GM12878 (cell line): ENCODE measurements at regions not wholly inside any gene's neighbourhood (a gene's known extent, or its start where the extent isn't known, plus 50 kb on each side); places are given as distances from the start of the nearest gene placed in this dataset.

ENCODE experiments used
- ATAC-seq: fragments of 200-7000 bp; cut with Tn5 transposase; 3 replicates; pipeline ENCODE4 v1.9.1; 2020; ENCODE audit warnings: mild to moderate bottlenecking, moderate library complexity
- BruUV-seq: library from RNA; stranded (reverse); fragments of 400-500 nt; replicated peaks from 2 replicates; lab custom pipeline; 2021; lab: Mats Ljungman, UMichigan
- CTCF ChIA-PET: fragments of 300-600 bp; sonication (Branson Sonifier 250); formaldehyde crosslinking; extraction: SDS; loops from one replicate; lab custom pipeline; 2021; ENCODE audit warnings: inconsistent platforms; lab: Yijun Ruan, JAX
- POLR2A ChIA-PET: fragments of 350-600 bp; formaldehyde crosslinking; extraction: SDS; loops from one replicate; lab custom pipeline; 2021; ENCODE audit warnings: inconsistent platforms; lab: Charles Lee
- RAD21 ChIA-PET: fragments of 300-600 bp; sonication (Branson Sonifier 250); formaldehyde crosslinking; loops from one replicate; lab custom pipeline; 2023; ENCODE audit warnings: antibody characterized with exemption; ENCODE audit not compliant: unreplicated experiment; lab: Charles Lee
- SMC1A ChIA-PET: fragments of 300-600 bp; sonication (Branson Sonifier 250); formaldehyde crosslinking; loops from one replicate; lab custom pipeline; 2023; ENCODE audit not compliant: unreplicated experiment, uncharacterized antibody; lab: Charles Lee
- DNase-seq: peaks from one replicate; pipeline ENCODE4 v3.0.0-alpha.2; 2011; ENCODE audit warnings: low read depth, low spot score
- FAIRE-seq: peaks from 3 replicates; lab custom pipeline; 2011; peaks lifted over from hg19 to GRCh38; lab: Jason Lieb, UNC
- H2AFZ ChIP-seq: 2 replicates; pipeline ENCODE4 v1.6.0; 2011; ENCODE audit warnings: low read depth, low read length, control low read depth; ENCODE audit not compliant: control insufficient read depth
- H3K27ac ChIP-seq: 2 replicates; pipeline ENCODE4 v1.5.1; 2011; ENCODE audit warnings: control low read depth; ENCODE audit not compliant: control insufficient read depth, insufficient read depth
- H3K27me3 ChIP-seq, 2 experiments: replicated peaks in 1 of 2; 2 replicates each; pipeline versions ENCODE4 v1.6.0 to v1.6.1; 2011; ENCODE audit warnings: low read length in 1 of 2; ENCODE audit not compliant: control insufficient read depth in 2 of 2, insufficient read depth in 2 of 2
- H3K36me3 ChIP-seq, 2 experiments: 2 replicates each; pipeline ENCODE4 v1.5.1; 2011; ENCODE audit warnings: low read length in 1 of 2; ENCODE audit not compliant: control insufficient read depth in 2 of 2, insufficient read depth in 2 of 2
- H3K4me1 ChIP-seq: 2 replicates; pipeline ENCODE4 v1.6.1; 2011; ENCODE audit warnings: mild to moderate bottlenecking, low read length, moderate library complexity, mixed read lengths; ENCODE audit not compliant: control insufficient read depth, insufficient read depth
- H3K4me2 ChIP-seq: 2 replicates; pipeline ENCODE4 v1.6.0; 2011; ENCODE audit warnings: control low read depth; ENCODE audit not compliant: control insufficient read depth, insufficient read depth
- H3K4me3 ChIP-seq: fragments of 200-600 bp; sonication (generic); 2 replicates; pipeline ENCODE4 v1.5.1; 2016
- H3K79me2 ChIP-seq: 2 replicates; pipeline ENCODE4 v1.6.0; 2011; ENCODE audit warnings: low read length; ENCODE audit not compliant: control insufficient read depth, insufficient read depth
- H3K9ac ChIP-seq: 2 replicates; pipeline ENCODE4 v1.8.0; 2011; ENCODE audit warnings: low read length, control low read depth, mixed read lengths; ENCODE audit not compliant: control insufficient read depth, insufficient read depth
- H3K9me3 ChIP-seq: replicated peaks from 3 replicates; pipeline ENCODE4 v1.5.1; 2011; ENCODE audit warnings: mild to moderate bottlenecking, low read length; ENCODE audit not compliant: control insufficient read depth, insufficient read depth
- H4K20me1 ChIP-seq: 2 replicates; pipeline ENCODE4 v1.6.0; 2011; ENCODE audit not compliant: control insufficient read depth, insufficient read depth
- BMI1 ChIP-seq: fragments of 450-650 bp; IDR thresholded peaks from 2 replicates; pipeline ENCODE4 v1.6.1; 2016; ENCODE audit warnings: mild to moderate bottlenecking, moderate library complexity, borderline replicate concordance
- CBX3 ChIP-seq: fragments of 200-600 bp; sonication (generic); IDR thresholded peaks from 2 replicates; pipeline ENCODE4 v1.6.1; 2016; ENCODE audit warnings: low read depth, borderline replicate concordance
- MLLT1 ChIP-seq: fragments of 450-650 bp; IDR thresholded peaks from 2 replicates; pipeline ENCODE4 v1.6.1; 2016; ENCODE audit warnings: mild to moderate bottlenecking
- RELB ChIP-seq: fragments of 450-650 bp; IDR thresholded peaks from 2 replicates; pipeline ENCODE4 v1.6.1; 2017; ENCODE audit warnings: low read depth, mild to moderate bottlenecking, moderate library complexity
- ZBTB40 ChIP-seq: fragments of 450-650 bp; IDR thresholded peaks from 2 replicates; pipeline ENCODE4 v1.6.1; 2016; ENCODE audit warnings: mild to moderate bottlenecking, moderate library complexity, borderline replicate concordance
- ZNF622 ChIP-seq: fragments of 450-650 bp; IDR thresholded peaks from 2 replicates; pipeline ENCODE4 v1.6.1; 2017; ENCODE audit warnings: mild to moderate bottlenecking, inconsistent platforms
- WGBS: methylation state at CpG from one replicate; pipeline ENCODE4 v1.1.6; 2016; ENCODE audit warnings: low lambda C conversion rate; ENCODE audit not compliant: insufficient replicate concordance, insufficient coverage; ENCODE audit errors: missing lambda C conversion rate; 5-methylcytosine and 5-hydroxymethylcytosine counted together
- in situ Hi-C: fragments of 300-500 bp; cut with MboI; formaldehyde crosslinking; loops from 9 replicates; pipeline ENCODE4 v1.14.3; 2018; ENCODE audit warnings: mixed read lengths
- intact Hi-C: fragments of 100-400 bp; cut with micrococcal nuclease; formaldehyde crosslinking; loops from one replicate; pipeline ENCODE4 v1.14.2; 2022; ENCODE audit not compliant: unreplicated experiment

GRCh38 chr6:26185802-26186201, 98.6 kb downstream of the HFE start:
- no peak for FAIRE-seq
- WGBS = 83% methylated on average over 2 of the region's 3 CpGs
- Histone ChIP-seq H3K36me3 (no peaks in the 10 kb centered on the region), H3K4me3 (no peak overlapping the region), H3K9me3 (no peaks in the 10 kb centered on the region; the same call in 1 of the 3 replicates), H3K4me2 (no peak overlapping the region), H3K9ac (no peak overlapping the region), H3K79me2 (no peaks in the 10 kb centered on the region; the same call in 1 of the 2 replicates), H3K4me1 (peaks cover 23% of the 10 kb centered on the region), H3K27ac (no peak overlapping the region), H3K27me3 (no peaks in the 10 kb centered on the region)
- in situ Hi-C loops = no loop called here
- ChIA-PET CTCF (interaction anchor here (1.1 to 2.1 kb wide), 3 partner anchors 9 to 14 kb away, joined by 5 to 17 read pairs (median 6); a partner anchor contains a TSS), RAD21 (no interaction called here)
- intact Hi-C loops = no loop called here
- DNase-seq = no peak
- TF ChIP-seq CBX3 (no peak), RELB (0 out of 2 replicates have a peak, but pooled peaks have one; percentile 27), ZNF622 (no peak)
- TF ChIP-seq, all 136 proteins: peak for 1
- BruUV-seq = no TSS peak
- ChIA-PET POLR2A (interaction anchor here (2.5 to 9.2 kb wide), 3 partner anchors 11 to 27 kb away, joined by 8 to 109 read pairs (median 28); a partner anchor contains a TSS), SMC1A (interaction anchor here (0.8 kb wide), 1 partner anchor 13 kb away, joined by 3 read pairs; a partner anchor contains a TSS)
- ATAC-seq = no peak
- no peak overlapping the region for H2AFZ ChIP-seq
- no peaks in the 10 kb centered on the region for H4K20me1 ChIP-seq

- peak overlapping the region; percentile 75; the same call in 1 of the 2 replicates for H3K27ac ChIP-seq
- in situ Hi-C loops = no loop called here
These were observed 99.4 kb downstream of the HFE start for GRCh38 chr6:26186652-26187051.

More at GRCh38 chr6:26186652-26187051, 99.4 kb downstream of the HFE start:
- Histone ChIP-seq H3K27me3 (no peaks in the 10 kb centered on the region), H2AFZ (no peak overlapping the region), H3K4me3 (no peak overlapping the region), H3K9ac (no peak overlapping the region), H3K4me1 (peaks cover 23% of the 10 kb centered on the region), H3K4me2 (peak overlapping the region; percentile 2; the same call in 1 of the 2 replicates), H3K79me2 (no peaks in the 10 kb centered on the region; the same call in 1 of the 2 replicates), H3K9me3 (no peaks in the 10 kb centered on the region; the same call in 1 of the 3 replicates), H4K20me1 (no peaks in the 10 kb centered on the region), H3K36me3 (no peaks in the 10 kb centered on the region)
- FAIRE-seq = no peak
- ATAC-seq = no peak
- TF ChIP-seq MLLT1 (peak; percentile 72), ZBTB40 (no peak), BMI1 (no peak)
- RAD21 ChIA-PET = interaction anchor here (1.1 to 2.6 kb wide), 5 partner anchors 9 to 64 kb away, joined by 3 to 17 read pairs (median 4); a partner anchor contains a TSS
- intact Hi-C loops = no loop called here
- POLR2A ChIA-PET = interaction anchor here (0.6 to 9.2 kb wide), 11 partner anchors 10 to 162 kb away, joined by 3 to 109 read pairs (median 8); a partner anchor contains a TSS
- no TSS peak for BruUV-seq
- SMC1A ChIA-PET = interaction anchor here (1.1 to 3.7 kb wide), 6 partner anchors 9 to 23 kb away, joined by 3 to 12 read pairs (median 4); a partner anchor contains a TSS
- 97% methylated on average over 7 of the region's 7 CpGs for WGBS
- no peak for DNase-seq
- CTCF ChIA-PET = interaction anchor here (0.7 to 3.1 kb wide), 6 partner anchors 8 to 28 kb away, joined by 3 to 17 read pairs (median 4); a partner anchor contains a TSS
